Stomach (tissue), 8 donors: ENCODE measurements at regions not wholly inside any gene's neighbourhood (a gene's known extent, or its start where the extent isn't known, plus 50 kb on each side); places are given as distances from the start of the nearest gene placed in this dataset.

Experiments used
- DNase-seq, 2 donors: peaks; one replicate each; pipeline versions ENCODE4 v3.0.0 to v3.0.0-alpha.2; 2013 to 2019
- H3K27ac ChIP-seq, 5 donors: fragments of 200-600 bp in 4 of 5; sonication (generic) in 4 of 5; one replicate each; pipeline ENCODE4 v1.5.1; 2013 to 2019; ENCODE audit warnings: mild to moderate bottlenecking in 1 of 5, moderate library complexity in 1 of 5
- H3K27me3 ChIP-seq, 3 donors: fragments of 200-600 bp; sonication (generic); one replicate each; pipeline ENCODE4 v1.5.1; 2017 to 2019; ENCODE audit warnings: mixed run types in 1 of 3
- H3K36me3 ChIP-seq, 4 donors: fragments of 200-600 bp; sonication (generic); 1 replicate in 3 of 4; 2 replicates in 1 of 4; pipeline ENCODE4 v1.5.1; 2016 to 2019
- H3K4me1 ChIP-seq, 4 donors: fragments of 200-600 bp; sonication (generic); one replicate each; pipeline ENCODE4 v1.5.1; 2016 to 2019
- H3K4me3 ChIP-seq, 4 donors: fragments of 200-600 bp; sonication (generic) in 3 of 4; one replicate each; pipeline ENCODE4 v1.5.1; 2016 to 2019; ENCODE audit warnings: mild to moderate bottlenecking in 1 of 4
- H3K9me3 ChIP-seq, 4 donors: fragments of 200-600 bp; sonication (generic); one replicate each; pipeline ENCODE4 v1.5.1; 2016 to 2019
- CTCF ChIP-seq, 7 experiments: fragments of 450-650 bp in 4 of 7; fragments of 200-600 bp in 3 of 7; sonication (generic) in 3 of 7; IDR thresholded peaks; one replicate each; pipeline ENCODE4 v1.5.1; 2016 to 2019; ENCODE audit warnings: antibody characterized with exemption in 7 of 7, control low read depth in 2 of 7, mild to moderate bottlenecking in 1 of 7
- EP300 ChIP-seq: sonication (generic); formaldehyde crosslinking; IDR thresholded peaks from one replicate; pipeline ENCODE4 v1.6.1; 2017; ENCODE audit warnings: antibody characterized with exemption
- POLR2A ChIP-seq, 4 donors: fragments of 450-650 bp; IDR thresholded peaks; one replicate each; pipeline ENCODE4 v1.6.1; 2016; ENCODE audit warnings: antibody characterized with exemption in 4 of 4, control low read depth in 2 of 4, mild to moderate bottlenecking in 1 of 4, moderate library complexity in 1 of 4
- POLR2AphosphoS5 ChIP-seq, 3 donors: sonication (generic); formaldehyde crosslinking; IDR thresholded peaks; one replicate each; pipeline ENCODE4 v1.6.1; 2016; ENCODE audit warnings: antibody characterized with exemption in 3 of 3
- WGBS, 5 donors: extraction: QIAGEN DNeasy Blood & Tissue Kit in 3 of 5; methylation state at CpG; one replicate each; pipeline versions ENCODE4 v1.1.5 to v1.1.7; 2013 to 2018; 5-methylcytosine and 5-hydroxymethylcytosine counted together
- intact Hi-C: fragments of 100-400 bp; cut with DNase I; formaldehyde crosslinking; loops from one replicate; pipeline ENCODE4 v1.15.1; 2023; ENCODE audit warnings: low total_unique reads
- donor health status: healthy with polysubstance abuse.
- donor health status: Bipolar disorder and iron deficiency.
- donor health status: healthy.

- no peaks in the 10 kb centered on the region for H3K36me3 ChIP-seq
- H3K27ac ChIP-seq: no peak overlapping the region
- no peak for TF ChIP-seq POLR2AphosphoS5 (IDR thresholded peaks at IDR 0.05)
- no peak for TF ChIP-seq POLR2A (IDR thresholded peaks at IDR 0.05)
- no peak for TF ChIP-seq EP300
- no peak for TF ChIP-seq CTCF (IDR thresholded peaks at IDR 0.05)
- H3K9me3 ChIP-seq: no peaks in the 10 kb centered on the region
- no peak for DNase-seq
- H3K4me1 ChIP-seq: no peaks in the 10 kb centered on the region
- intact Hi-C loops: no loop called here
- no peaks in the 10 kb centered on the region for H3K27me3 ChIP-seq
- H3K4me3 ChIP-seq: no peak overlapping the region
Observed at GRCh38 chr10:125363791-125364190, 203.4 kb upstream of the CTBP2 start.

GRCh38 chr10:125362950-125363349 is 202.6 kb upstream of the CTBP2 start:
- Histone ChIP-seq H3K9me3 (no peaks in the 10 kb centered on the region), H3K27me3 (no peaks in the 10 kb centered on the region), H3K36me3 (no peaks in the 10 kb centered on the region), H3K27ac (no peak overlapping the region), H3K4me1 (no peaks in the 10 kb centered on the region), H3K4me3 (no peak overlapping the region)
- DNase-seq: no peak
- intact Hi-C loops: no loop called here
- TF ChIP-seq POLR2A (IDR thresholded peaks at IDR 0.05) (no peak), EP300 (no peak), POLR2AphosphoS5 (IDR thresholded peaks at IDR 0.05) (no peak), CTCF (IDR thresholded peaks at IDR 0.05) (no peak)
- WGBS, 5 donors: 70 to 87% (median 82%) methylated on average over 2 of the region's 2 CpGs

- H3K27ac ChIP-seq: no peak overlapping the region
- no peaks in the 10 kb centered on the region for H3K4me1 ChIP-seq
- TF ChIP-seq CTCF (IDR thresholded peaks at IDR 0.05): no peak
- TF ChIP-seq POLR2A (IDR thresholded peaks at IDR 0.05): no peak
- no peak for TF ChIP-seq POLR2AphosphoS5 (IDR thresholded peaks at IDR 0.05)
- no peak for TF ChIP-seq EP300
- DNase-seq: no peak
- intact Hi-C loops: no loop called here
- H3K36me3 ChIP-seq: no peaks in the 10 kb centered on the region
- H3K9me3 ChIP-seq: no peaks in the 10 kb centered on the region
- no peaks in the 10 kb centered on the region for H3K27me3 ChIP-seq
- no peak overlapping the region for H3K4me3 ChIP-seq
Observed at GRCh38 chr10:125359401-125359800, 199.0 kb upstream of the CTBP2 start.

DNA sequence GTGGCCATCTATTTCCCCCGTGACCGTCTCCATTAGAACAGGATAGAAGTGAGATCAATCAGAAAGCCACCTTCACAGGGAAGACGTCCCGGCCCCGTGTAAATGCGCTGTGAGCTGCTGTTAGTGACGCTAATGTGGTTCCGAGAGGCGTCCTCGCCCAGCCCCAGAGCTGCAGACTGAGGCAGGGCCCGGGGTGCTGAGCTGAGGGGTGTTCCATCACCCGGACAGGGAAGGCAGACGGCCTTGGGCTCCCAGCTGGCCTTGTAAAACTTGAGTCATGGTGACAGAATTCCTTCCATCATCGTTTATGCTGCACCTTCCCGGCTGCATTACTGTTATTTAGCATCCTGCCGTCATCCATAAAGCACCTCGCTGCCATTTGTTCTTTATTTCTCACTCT is 195.3 kb upstream of the CTBP2 start:
- Histone ChIP-seq H3K27me3 (no peaks in the 10 kb centered on the region), H3K9me3 (no peaks in the 10 kb centered on the region), H3K27ac (no peak overlapping the region), H3K4me1 (no peaks in the 10 kb centered on the region), H3K36me3 (no peaks in the 10 kb centered on the region), H3K4me3 (no peak overlapping the region)
- WGBS, 5 donors: 65 to 82% (median 75%) methylated on average over 17 of the region's 17 CpGs
- no peak for DNase-seq
- intact Hi-C loops: no loop called here
- no peak for TF ChIP-seq POLR2AphosphoS5 (IDR thresholded peaks at IDR 0.05)
- no peak for TF ChIP-seq CTCF (IDR thresholded peaks at IDR 0.05)
- TF ChIP-seq EP300: no peak
- no peak for TF ChIP-seq POLR2A (IDR thresholded peaks at IDR 0.05)

- Histone ChIP-seq H3K27me3 (no peaks in the 10 kb centered on the region), H3K4me3 (no peak overlapping the region), H3K4me1 (no peaks in the 10 kb centered on the region), H3K9me3 (no peaks in the 10 kb centered on the region), H3K27ac (no peak overlapping the region), H3K36me3 (no peaks in the 10 kb centered on the region)
- TF ChIP-seq EP300: no peak
- TF ChIP-seq POLR2A (IDR thresholded peaks at IDR 0.05): no peak
- TF ChIP-seq CTCF (IDR thresholded peaks at IDR 0.05): no peak
- TF ChIP-seq POLR2AphosphoS5 (IDR thresholded peaks at IDR 0.05): no peak
- no peak for DNase-seq
- intact Hi-C loops: no loop called here
- 87 to 96% (median 95%) methylated on average over 2 of the region's 2 CpGs for WGBS, 5 donors
Observed at GRCh38 chr10:125350519-125350918, 190.2 kb upstream of the CTBP2 start.
